OCI-LY1 (cell line): ENCODE measurements at regions not wholly inside any gene's neighbourhood (a gene's known extent, or its start where the extent isn't known, plus 50 kb on each side); places are given as distances from the start of the nearest gene placed in this dataset.

Experiments
- H2AFZ ChIP-seq: fragments of 200-600 bp; sonication (generic), shearing (Covaris generic); 2 replicates; pipeline ENCODE4 v1.6.0; 2014; ENCODE audit warnings: antibody characterized with exemption, mild to moderate bottlenecking, low read length
- H3F3A ChIP-seq: fragments of 200-600 bp; sonication (generic), shearing (Covaris generic); 2 replicates; pipeline ENCODE4 v1.6.0; 2014; ENCODE audit warnings: mild to moderate bottlenecking, antibody characterized with exemption, low read length, moderate library complexity; ENCODE audit not compliant: insufficient read depth
- H3K27ac ChIP-seq: fragments of 200-600 bp; sonication (generic); 2 replicates; pipeline ENCODE4 v1.5.1; 2014; ENCODE audit warnings: low read length, mixed run types, mild to moderate bottlenecking, low read depth; ENCODE audit not compliant: poor library complexity, severe bottlenecking
- H3K27me3 ChIP-seq: fragments of 200-600 bp; sonication (generic); 2 replicates; pipeline ENCODE4 v1.6.0; 2014; ENCODE audit warnings: antibody characterized with exemption, mild to moderate bottlenecking, low read length, moderate library complexity; ENCODE audit not compliant: insufficient read depth
- H3K36me3 ChIP-seq: fragments of 200-600 bp; sonication (generic); 2 replicates; pipeline ENCODE4 v1.6.1; 2014; ENCODE audit warnings: mild to moderate bottlenecking, antibody characterized with exemption, low read length, moderate library complexity, mixed read lengths; ENCODE audit not compliant: insufficient read depth
- H3K4me1 ChIP-seq: fragments of 200-600 bp; sonication (generic); 2 replicates; pipeline ENCODE4 v1.5.1; 2014; ENCODE audit warnings: mild to moderate bottlenecking, low read length, moderate library complexity; ENCODE audit not compliant: insufficient read depth, severe bottlenecking
- H3K4me2 ChIP-seq: fragments of 200-600 bp; sonication (generic), shearing (Covaris generic); 2 replicates; pipeline ENCODE4 v1.6.1; 2014; ENCODE audit warnings: low read length
- H3K4me3 ChIP-seq: fragments of 200-600 bp; sonication (generic); 2 replicates; pipeline ENCODE4 v1.5.1; 2014; ENCODE audit warnings: low read length, low read depth, mild to moderate bottlenecking, mixed read lengths; ENCODE audit not compliant: poor library complexity, severe bottlenecking
- H3K79me2 ChIP-seq: fragments of 200-600 bp; shearing (Covaris generic); 2 replicates; pipeline ENCODE4 v1.6.1; 2016; ENCODE audit warnings: mixed run types, low read length, mixed read lengths; ENCODE audit not compliant: insufficient read depth
- H3K9ac ChIP-seq: fragments of 200-600 bp; sonication (generic), shearing (Covaris generic); 2 replicates; pipeline ENCODE4 v1.6.1; 2014; ENCODE audit warnings: mild to moderate bottlenecking, low read length, mixed read lengths
- H3K9me2 ChIP-seq: fragments of 200-600 bp; sonication (generic), shearing (Covaris generic); 2 replicates; pipeline ENCODE4 v1.6.1; 2014; ENCODE audit warnings: low read depth, mild to moderate bottlenecking, low read length, mixed read lengths
- H3K9me3 ChIP-seq: fragments of 200-600 bp; shearing (Covaris generic); 2 replicates; pipeline ENCODE4 v1.6.1; 2014; ENCODE audit warnings: low read length, mixed read lengths
- H4K20me1 ChIP-seq: fragments of 200-600 bp; sonication (generic), shearing (Covaris generic); 2 replicates; pipeline ENCODE4 v1.6.0; 2016; ENCODE audit warnings: mild to moderate bottlenecking, low read length; ENCODE audit not compliant: insufficient read depth
- EZH2 ChIP-seq: fragments of 200-600 bp; sonication (generic), shearing (Covaris generic); IDR thresholded peaks from 2 replicates; pipeline ENCODE4 v1.8.0; 2017; ENCODE audit warnings: borderline replicate concordance, mixed run types, mild to moderate bottlenecking, antibody characterized with exemption, low read length, moderate library complexity, mixed read lengths
- TF ChIP-seq, protein P1 (sequence below): fragments of 200-600 bp; sonication (generic), shearing (Covaris generic); IDR thresholded peaks from 2 replicates; pipeline ENCODE4 v1.5.1; 2017; ENCODE audit warnings: mild to moderate bottlenecking, antibody characterized with exemption, low read length, moderate library complexity, mixed read lengths

- no peak overlapping the region for H2AFZ ChIP-seq
- no peaks in the 10 kb centered on the region for H3K9me2 ChIP-seq
- H3K4me2 ChIP-seq: no peak overlapping the region
- no peaks in the 10 kb centered on the region for H3K27me3 ChIP-seq
- no peaks in the 10 kb centered on the region for H4K20me1 ChIP-seq
- no peak for TF ChIP-seq EZH2
- TF ChIP-seq, protein P1, sequence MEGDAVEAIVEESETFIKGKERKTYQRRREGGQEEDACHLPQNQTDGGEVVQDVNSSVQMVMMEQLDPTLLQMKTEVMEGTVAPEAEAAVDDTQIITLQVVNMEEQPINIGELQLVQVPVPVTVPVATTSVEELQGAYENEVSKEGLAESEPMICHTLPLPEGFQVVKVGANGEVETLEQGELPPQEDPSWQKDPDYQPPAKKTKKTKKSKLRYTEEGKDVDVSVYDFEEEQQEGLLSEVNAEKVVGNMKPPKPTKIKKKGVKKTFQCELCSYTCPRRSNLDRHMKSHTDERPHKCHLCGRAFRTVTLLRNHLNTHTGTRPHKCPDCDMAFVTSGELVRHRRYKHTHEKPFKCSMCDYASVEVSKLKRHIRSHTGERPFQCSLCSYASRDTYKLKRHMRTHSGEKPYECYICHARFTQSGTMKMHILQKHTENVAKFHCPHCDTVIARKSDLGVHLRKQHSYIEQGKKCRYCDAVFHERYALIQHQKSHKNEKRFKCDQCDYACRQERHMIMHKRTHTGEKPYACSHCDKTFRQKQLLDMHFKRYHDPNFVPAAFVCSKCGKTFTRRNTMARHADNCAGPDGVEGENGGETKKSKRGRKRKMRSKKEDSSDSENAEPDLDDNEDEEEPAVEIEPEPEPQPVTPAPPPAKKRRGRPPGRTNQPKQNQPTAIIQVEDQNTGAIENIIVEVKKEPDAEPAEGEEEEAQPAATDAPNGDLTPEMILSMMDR: no peak
- H3K4me1 ChIP-seq: no peaks in the 10 kb centered on the region
- H3F3A ChIP-seq: no peaks in the 10 kb centered on the region
- H3K36me3 ChIP-seq: no peaks in the 10 kb centered on the region
- H3K27ac ChIP-seq: no peak overlapping the region
- H3K4me3 ChIP-seq: no peak overlapping the region
- H3K9ac ChIP-seq: no peak overlapping the region
- H3K79me2 ChIP-seq: no peaks in the 10 kb centered on the region
- H3K9me3 ChIP-seq: no peaks in the 10 kb centered on the region
Observed at GRCh38 chr15:25959100-25959499, 96.0 kb upstream of the ATP10A start.

DNA sequence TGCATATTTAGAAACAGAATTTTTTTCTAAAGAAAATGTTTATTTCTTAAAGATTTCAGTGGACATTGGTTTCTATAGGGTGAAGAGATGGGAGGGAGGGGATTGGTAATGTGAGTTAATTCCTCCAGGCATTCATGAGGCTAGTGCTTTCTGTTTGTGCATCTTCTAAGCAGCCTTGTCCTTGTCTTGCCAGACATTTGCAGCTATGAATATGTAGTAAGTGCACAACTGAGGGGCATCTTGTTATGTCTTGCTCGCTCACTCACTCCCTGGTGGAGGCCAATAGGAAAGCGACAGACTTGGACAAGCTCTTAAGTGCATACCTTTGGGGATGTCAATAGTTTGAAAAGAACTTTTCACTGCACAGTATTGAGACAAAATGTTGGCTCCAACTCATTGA lies 92.5 kb upstream of the ATP10A start:
- Histone ChIP-seq H3K27me3 (no peaks in the 10 kb centered on the region), H4K20me1 (no peaks in the 10 kb centered on the region), H3K4me3 (no peak overlapping the region), H3K9ac (no peak overlapping the region), H3K9me3 (no peaks in the 10 kb centered on the region), H3F3A (no peaks in the 10 kb centered on the region), H3K79me2 (no peaks in the 10 kb centered on the region), H3K9me2 (no peaks in the 10 kb centered on the region), H3K36me3 (no peaks in the 10 kb centered on the region), H3K27ac (no peak overlapping the region), H3K4me1 (no peaks in the 10 kb centered on the region), H3K4me2 (no peak overlapping the region), H2AFZ (no peak overlapping the region)
- TF ChIP-seq EZH2: no peak
- TF ChIP-seq, protein P1: no peak

DNA sequence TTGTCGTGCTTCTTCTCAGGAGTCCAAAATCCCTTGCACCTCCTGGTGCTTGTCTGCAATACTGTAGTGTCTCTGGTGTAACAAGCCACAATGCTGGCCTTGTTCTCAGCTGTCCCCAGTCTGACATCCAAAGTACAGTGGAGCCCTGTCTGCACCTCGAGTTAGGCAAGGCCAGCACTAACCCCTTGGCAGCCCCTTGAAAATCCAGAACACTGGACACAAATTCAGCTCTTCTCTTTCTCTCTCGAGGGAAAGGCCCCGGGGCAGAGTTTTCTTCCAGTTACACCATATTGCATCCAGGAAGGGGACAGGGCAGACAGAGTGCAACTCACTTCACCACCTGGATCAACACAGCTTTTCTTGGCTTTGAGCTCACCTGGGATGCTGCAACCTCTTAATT lies 91.3 kb upstream of the ATP10A start:
- no peaks in the 10 kb centered on the region for H3K27me3 ChIP-seq
- H3K9me3 ChIP-seq: no peaks in the 10 kb centered on the region
- no peaks in the 10 kb centered on the region for H3K36me3 ChIP-seq
- no peak overlapping the region for H2AFZ ChIP-seq
- no peak overlapping the region for H3K4me2 ChIP-seq
- H3K4me1 ChIP-seq: no peaks in the 10 kb centered on the region
- no peaks in the 10 kb centered on the region for H3F3A ChIP-seq
- TF ChIP-seq, protein P1: no peak
- no peak for TF ChIP-seq EZH2
- no peaks in the 10 kb centered on the region for H4K20me1 ChIP-seq
- H3K9me2 ChIP-seq: no peaks in the 10 kb centered on the region
- no peak overlapping the region for H3K27ac ChIP-seq
- no peak overlapping the region for H3K9ac ChIP-seq
- no peaks in the 10 kb centered on the region for H3K79me2 ChIP-seq
- no peak overlapping the region for H3K4me3 ChIP-seq
